Tibial nerve (tissue), 4 donors: ENCODE measurements at regions not wholly inside any gene's neighbourhood (a gene's known extent, or its start where the extent isn't known, plus 50 kb on each side); places are given as distances from the start of the nearest gene placed in this dataset.

Source experiments
- CTCF ChIP-seq, 5 experiments: fragments of 200-600 bp in 3 of 5; fragments of 450-650 bp in 2 of 5; sonication (generic) in 3 of 5; IDR thresholded peaks; one replicate each; pipeline ENCODE4 v1.5.1; 2016 to 2019; ENCODE audit warnings: antibody characterized with exemption in 5 of 5, mild to moderate bottlenecking in 3 of 5, moderate library complexity in 2 of 5
- EP300 ChIP-seq, 2 donors: sonication (generic); formaldehyde crosslinking; IDR thresholded peaks; one replicate each; pipeline ENCODE4 v1.6.1; 2017; ENCODE audit warnings: antibody characterized with exemption in 2 of 2, mild to moderate bottlenecking in 1 of 2
- POLR2A ChIP-seq, 2 donors: fragments of 450-650 bp; IDR thresholded peaks; one replicate each; pipeline ENCODE4 v1.6.1; 2017; ENCODE audit warnings: antibody characterized with exemption in 2 of 2, mild to moderate bottlenecking in 2 of 2, moderate library complexity in 2 of 2

- TF ChIP-seq CTCF (IDR thresholded peaks at IDR 0.05) (no peak), POLR2A (IDR thresholded peaks at IDR 0.05) (no peak), EP300 (IDR thresholded peaks at IDR 0.05) (no peak)
Measured at GRCh38 chrX:65609237-65609636, 58.2 kb upstream of the MSN start.
